Mesendoderm (in vitro differentiated cells): ENCODE measurements at regions not wholly inside any gene's neighbourhood (a gene's known extent, or its start where the extent isn't known, plus 50 kb on each side); places are given as distances from the start of the nearest gene placed in this dataset.
A peak's percentile ranks its signal among the peaks of the same experiment; 100 is the strongest.

Experiments
- DNase-seq: peaks from one replicate; pipeline ENCODE4 v3.0.0; 2013
- H2AK5ac ChIP-seq: 2 replicates; pipeline ENCODE4 v1.6.1; 2013; ENCODE audit warnings: low read length, inconsistent platforms
- H2BK120ac ChIP-seq: 2 replicates; pipeline ENCODE4 v1.6.1; 2013; ENCODE audit warnings: low read depth, mild to moderate bottlenecking, low read length, moderate library complexity, mixed read lengths
- H2BK15ac ChIP-seq: replicated peaks from 2 replicates; pipeline ENCODE4 v1.6.1; 2013; ENCODE audit warnings: low read depth, mild to moderate bottlenecking, moderate library complexity
- H2BK5ac ChIP-seq: 2 replicates; pipeline ENCODE4 v1.6.1; 2013; ENCODE audit warnings: low read length, inconsistent platforms
- H3K18ac ChIP-seq: 2 replicates; pipeline ENCODE4 v1.6.1; 2013; ENCODE audit warnings: mild to moderate bottlenecking, low read length, mixed read lengths
- H3K23ac ChIP-seq: one replicate; pipeline ENCODE4 v1.6.1; 2013; ENCODE audit warnings: low read length
- H3K27ac ChIP-seq: 2 replicates; pipeline ENCODE4 v1.5.1; 2013; ENCODE audit warnings: low read depth, mild to moderate bottlenecking, inconsistent platforms, low read length, moderate library complexity
- H3K27me3 ChIP-seq: 2 replicates; pipeline ENCODE4 v1.6.1; 2013; ENCODE audit warnings: low read length, control low read depth, mild to moderate bottlenecking, inconsistent platforms; ENCODE audit not compliant: insufficient read depth, poor library complexity
- H3K36me3 ChIP-seq: 2 replicates; pipeline ENCODE4 v1.6.1; 2013; ENCODE audit warnings: low read length, inconsistent platforms; ENCODE audit not compliant: control insufficient read depth, insufficient read depth
- H3K4ac ChIP-seq: one replicate; pipeline ENCODE4 v1.6.1; 2013; ENCODE audit warnings: low read depth, mild to moderate bottlenecking, low read length, moderate library complexity
- H3K4me1 ChIP-seq: 2 replicates; pipeline ENCODE4 v1.6.1; 2013; ENCODE audit warnings: low read depth, low read length, inconsistent platforms; ENCODE audit not compliant: control insufficient read depth
- H3K4me2 ChIP-seq: 2 replicates; pipeline ENCODE4 v1.6.1; 2013; ENCODE audit warnings: low read length
- H3K4me3 ChIP-seq: 2 replicates; pipeline ENCODE4 v1.5.1; 2013; ENCODE audit warnings: mild to moderate bottlenecking, low read length
- H3K56ac ChIP-seq: one replicate; pipeline ENCODE4 v1.6.1; 2013; ENCODE audit warnings: low read length
- H3K79me1 ChIP-seq: 2 replicates; pipeline ENCODE4 v1.6.1; 2013; ENCODE audit warnings: low read length, inconsistent platforms
- H3K79me2 ChIP-seq: 2 replicates; pipeline ENCODE4 v1.6.1; 2013; ENCODE audit warnings: mild to moderate bottlenecking, low read length; ENCODE audit not compliant: control insufficient read depth, insufficient read depth
- H3K9ac ChIP-seq: 2 replicates; pipeline ENCODE4 v1.6.1; 2013; ENCODE audit warnings: low read length, inconsistent platforms
- H4K5ac ChIP-seq: one replicate; pipeline ENCODE4 v1.6.1; 2013; ENCODE audit warnings: low read length
- H4K8ac ChIP-seq: one replicate; pipeline ENCODE4 v1.6.1; 2013; ENCODE audit warnings: low read depth, mild to moderate bottlenecking, control low read depth, low read length, moderate library complexity
- WGBS: extraction: QIAGEN DNeasy Blood & Tissue Kit; methylation state at CpG from one replicate; pipeline ENCODE4 v1.1.7; 2013; ENCODE audit warnings: low lambda C conversion rate, missing lambda C conversion rate; ENCODE audit not compliant: insufficient coverage; ENCODE audit errors: extremely low coverage; 5-methylcytosine and 5-hydroxymethylcytosine counted together

GRCh38 chr3:115385774-115386730 lies 237.3 kb upstream of the GAP43 start:
- Histone ChIP-seq H3K4me2 (no peak overlapping the region), H3K36me3 (no peaks in the 10 kb centered on the region), H3K4me3 (no peak overlapping the region), H2AK5ac (no peak overlapping the region), H3K79me2 (no peaks in the 10 kb centered on the region), H3K27ac (no peak overlapping the region), H3K56ac (no peak overlapping the region), H3K79me1 (no peaks in the 10 kb centered on the region), H3K4ac (no peak overlapping the region), H3K18ac (no peak overlapping the region), H3K4me1 (no peaks in the 10 kb centered on the region), H4K5ac (no peak overlapping the region), H4K8ac (no peak overlapping the region), H3K23ac (no peak overlapping the region), H3K9ac (no peak overlapping the region), H2BK5ac (no peak overlapping the region), H3K27me3 (no peaks in the 10 kb centered on the region), H2BK15ac (no peak overlapping the region), H2BK120ac (no peak overlapping the region)
- DNase-seq, result peak; percentile 57
- no CpG with 5 or more reads among the region's 7 CpGs for WGBS

GRCh38 chr3:115388166-115388565 lies 235.1 kb upstream of the GAP43 start:
- no peak overlapping the region for H3K4me2 ChIP-seq
- H3K36me3 ChIP-seq, result no peaks in the 10 kb centered on the region
- H3K4me1 ChIP-seq, result no peaks in the 10 kb centered on the region
- H3K4me3 ChIP-seq, result no peak overlapping the region
- no peak overlapping the region for H2BK15ac ChIP-seq
- H3K27ac ChIP-seq, result no peak overlapping the region
- no peak overlapping the region for H4K5ac ChIP-seq
- H3K27me3 ChIP-seq, result no peaks in the 10 kb centered on the region
- no peak overlapping the region for H2BK120ac ChIP-seq
- WGBS, result no CpG with 5 or more reads among the region's 1 CpG
- H4K8ac ChIP-seq, result no peak overlapping the region
- H2BK5ac ChIP-seq, result no peak overlapping the region
- no peak overlapping the region for H3K56ac ChIP-seq
- H3K4ac ChIP-seq, result no peak overlapping the region
- H3K18ac ChIP-seq, result no peak overlapping the region
- no peak overlapping the region for H3K23ac ChIP-seq
- H3K9ac ChIP-seq, result no peak overlapping the region
- no peak for DNase-seq
- no peaks in the 10 kb centered on the region for H3K79me1 ChIP-seq
- no peaks in the 10 kb centered on the region for H3K79me2 ChIP-seq
- H2AK5ac ChIP-seq, result no peak overlapping the region

- Histone ChIP-seq H4K8ac (no peak overlapping the region), H3K18ac (no peak overlapping the region), H3K4ac (no peak overlapping the region), H3K23ac (no peak overlapping the region), H3K9ac (no peak overlapping the region), H3K79me2 (no peaks in the 10 kb centered on the region), H3K27me3 (no peaks in the 10 kb centered on the region), H4K5ac (no peak overlapping the region), H2BK5ac (no peak overlapping the region), H3K4me2 (no peak overlapping the region), H3K36me3 (no peaks in the 10 kb centered on the region), H3K4me1 (no peaks in the 10 kb centered on the region), H2AK5ac (no peak overlapping the region), H3K4me3 (no peak overlapping the region), H2BK120ac (no peak overlapping the region), H2BK15ac (no peak overlapping the region), H3K79me1 (no peaks in the 10 kb centered on the region), H3K56ac (no peak overlapping the region), H3K27ac (no peak overlapping the region)
- WGBS, result no CpG with 5 or more reads among the region's 3 CpGs
- no peak for DNase-seq
Measured at GRCh38 chr3:115388811-115389210, 234.5 kb upstream of the GAP43 start.

GRCh38 chr3:115396801-115397200 lies 226.5 kb upstream of the GAP43 start:
- no peaks in the 10 kb centered on the region for H3K36me3 ChIP-seq
- H3K18ac ChIP-seq, result no peak overlapping the region
- H2BK15ac ChIP-seq, result no peak overlapping the region
- H3K27ac ChIP-seq, result no peak overlapping the region
- no peak overlapping the region for H3K56ac ChIP-seq
- H2BK5ac ChIP-seq, result no peak overlapping the region
- no peak overlapping the region for H2AK5ac ChIP-seq
- DNase-seq, result no peak
- H3K79me1 ChIP-seq, result no peaks in the 10 kb centered on the region
- H4K5ac ChIP-seq, result no peak overlapping the region
- no peak overlapping the region for H3K4me2 ChIP-seq
- H4K8ac ChIP-seq, result no peak overlapping the region
- no peaks in the 10 kb centered on the region for H3K4me1 ChIP-seq
- no peak overlapping the region for H3K4me3 ChIP-seq
- WGBS, result no CpG with 5 or more reads among the region's 1 CpG
- no peak overlapping the region for H3K4ac ChIP-seq
- no peak overlapping the region for H3K9ac ChIP-seq
- H3K27me3 ChIP-seq, result no peaks in the 10 kb centered on the region
- no peak overlapping the region for H2BK120ac ChIP-seq
- H3K23ac ChIP-seq, result no peak overlapping the region
- H3K79me2 ChIP-seq, result no peaks in the 10 kb centered on the region

GRCh38 chr3:115397433-115397832 lies 225.9 kb upstream of the GAP43 start:
- Histone ChIP-seq H3K4ac (no peak overlapping the region), H3K36me3 (no peaks in the 10 kb centered on the region), H4K8ac (no peak overlapping the region), H3K27me3 (no peaks in the 10 kb centered on the region), H2BK120ac (no peak overlapping the region), H2BK5ac (no peak overlapping the region), H2BK15ac (no peak overlapping the region), H3K4me1 (no peaks in the 10 kb centered on the region), H2AK5ac (no peak overlapping the region), H3K9ac (no peak overlapping the region), H4K5ac (no peak overlapping the region), H3K79me1 (no peaks in the 10 kb centered on the region), H3K18ac (no peak overlapping the region), H3K27ac (no peak overlapping the region), H3K4me2 (no peak overlapping the region), H3K23ac (no peak overlapping the region), H3K56ac (no peak overlapping the region), H3K79me2 (no peaks in the 10 kb centered on the region), H3K4me3 (no peak overlapping the region)
- no CpG with 5 or more reads among the region's 1 CpG for WGBS
- DNase-seq, result no peak
